Ectodermal cell (in vitro differentiated cells): ENCODE measurements at regions not wholly inside any gene's neighbourhood (a gene's known extent, or its start where the extent isn't known, plus 50 kb on each side); places are given as distances from the start of the nearest gene placed in this dataset.

ENCODE experiments used
- H3K27ac ChIP-seq: 2 replicates; pipeline ENCODE4 v1.7.0; 2013; ENCODE audit warnings: mild to moderate bottlenecking, low read depth, low read length; ENCODE audit not compliant: insufficient read depth, poor library complexity, severe bottlenecking
- H3K27me3 ChIP-seq: 2 replicates; pipeline ENCODE4 v1.7.0; 2013; ENCODE audit warnings: mild to moderate bottlenecking, low read length; ENCODE audit not compliant: insufficient read depth, control insufficient read depth, poor library complexity, severe bottlenecking
- H3K36me3 ChIP-seq: one replicate; pipeline ENCODE4 v1.7.0; 2013; ENCODE audit warnings: low read length; ENCODE audit not compliant: control insufficient read depth, insufficient read depth
- H3K4me1 ChIP-seq: one replicate; pipeline ENCODE4 v1.7.0; 2013; ENCODE audit warnings: low read length; ENCODE audit not compliant: control insufficient read depth, insufficient read depth
- H3K4me3 ChIP-seq: 2 replicates; pipeline ENCODE4 v1.7.0; 2013; ENCODE audit warnings: low read depth, low read length, control low read depth; ENCODE audit not compliant: insufficient read depth
- H3K9me3 ChIP-seq: 2 replicates; pipeline ENCODE4 v1.7.0; 2013; ENCODE audit warnings: mild to moderate bottlenecking, low read length, moderate library complexity; ENCODE audit not compliant: control insufficient read depth
- WGBS, 2 experiments: methylation state at CpG; one replicate each; pipeline ENCODE4 v1.1.7; 2013; ENCODE audit warnings: missing lambda C conversion rate in 2 of 2; 5-methylcytosine and 5-hydroxymethylcytosine counted together

DNA sequence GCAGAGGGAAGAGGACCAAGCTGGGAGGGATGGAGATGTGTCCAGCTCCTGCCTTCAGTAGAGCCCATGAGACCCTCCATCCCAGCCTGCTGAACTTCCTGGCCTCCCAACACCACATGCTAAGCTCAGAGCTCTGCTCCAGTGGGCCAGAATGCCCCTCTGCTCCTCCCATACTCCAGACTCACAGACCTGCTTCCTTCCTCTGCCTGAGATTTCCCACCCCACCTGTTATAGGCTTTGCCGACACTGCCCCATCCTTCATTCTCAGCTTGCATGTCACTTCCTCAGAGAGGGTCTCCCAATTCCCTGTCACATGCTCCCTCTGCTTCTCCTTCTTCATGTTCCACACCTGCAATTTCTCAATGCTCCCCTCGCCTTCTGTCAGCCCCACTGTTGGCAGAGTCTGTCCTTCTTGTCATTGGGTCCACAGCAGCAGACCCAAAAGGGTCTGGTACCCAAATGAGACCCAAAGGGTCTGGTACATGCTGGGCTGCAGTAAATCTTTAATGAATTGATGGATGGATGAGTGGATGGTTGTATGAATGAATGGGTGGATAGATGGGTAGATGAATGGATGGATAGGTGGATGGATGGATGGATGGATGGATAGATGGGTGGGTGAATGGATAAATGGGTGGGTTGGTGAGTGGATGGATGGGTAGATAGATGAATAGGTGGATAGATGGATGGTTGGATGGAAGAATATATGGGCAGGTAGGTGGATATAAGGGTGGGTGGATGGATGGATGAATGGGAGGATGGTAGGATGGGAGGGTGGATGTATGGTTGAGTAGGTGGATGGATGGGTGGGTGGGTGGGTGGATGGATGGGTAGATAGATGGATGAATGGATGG is 105.3 kb upstream of the FGF3 start:
- no peak overlapping the region for H3K27ac ChIP-seq
- no peak overlapping the region for H3K4me3 ChIP-seq
- H3K9me3 ChIP-seq, result no peaks in the 10 kb centered on the region
- peaks cover 6% of the 10 kb centered on the region for H3K27me3 ChIP-seq
- 87 to 93% methylated on average over 2 of the region's 2 CpGs for WGBS, 2 experiments
- no peaks in the 10 kb centered on the region for H3K4me1 ChIP-seq
- H3K36me3 ChIP-seq, result no peaks in the 10 kb centered on the region

DNA sequence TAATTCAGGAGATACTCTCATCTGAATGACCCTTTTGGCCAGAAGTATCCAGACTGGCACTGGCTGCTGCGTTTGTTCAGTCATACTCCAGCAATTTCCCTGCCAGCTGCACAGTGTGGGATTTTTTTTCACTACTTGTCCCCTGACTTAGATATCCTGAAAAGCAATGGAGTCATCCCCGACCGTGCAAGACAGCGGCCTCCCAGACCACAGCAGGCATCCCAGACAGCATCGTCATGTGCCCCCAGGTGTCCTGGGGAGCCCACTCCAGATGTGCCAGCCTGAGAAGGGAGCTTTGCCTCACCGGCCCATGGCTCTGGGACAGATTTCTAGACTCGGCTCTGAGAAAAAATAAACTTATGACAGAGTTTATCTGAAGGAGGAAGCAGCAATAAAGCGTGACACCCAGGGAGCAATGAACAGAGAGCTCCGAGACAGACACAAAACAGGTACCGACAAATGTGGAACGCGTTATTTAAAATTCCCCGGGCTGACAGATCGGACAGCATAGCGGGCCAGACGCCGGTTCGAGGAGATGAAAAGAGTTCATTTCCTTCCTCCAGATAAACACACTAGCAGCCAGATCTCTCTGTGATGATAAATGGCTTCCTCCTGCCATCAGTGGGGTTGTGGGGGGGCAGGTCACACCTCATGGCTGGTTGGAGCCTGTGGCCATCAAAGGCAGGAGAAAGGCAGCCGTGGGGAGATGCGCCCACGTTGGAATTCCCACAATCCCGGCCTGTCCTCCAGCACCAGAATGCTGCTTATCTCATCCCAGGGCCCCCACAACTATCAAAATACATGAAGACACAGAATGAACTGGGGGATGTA is 106.4 kb upstream of the FGF3 start:
- H3K4me3 ChIP-seq, result no peak overlapping the region
- peaks cover 6% of the 10 kb centered on the region for H3K27me3 ChIP-seq
- no peak overlapping the region for H3K27ac ChIP-seq
- 91% methylated on average over 22 of the region's 22 CpGs for WGBS, 2 experiments
- H3K36me3 ChIP-seq, result no peaks in the 10 kb centered on the region
- no peaks in the 10 kb centered on the region for H3K4me1 ChIP-seq
- H3K9me3 ChIP-seq, result no peaks in the 10 kb centered on the region

- Histone ChIP-seq H3K4me1 (no peaks in the 10 kb centered on the region), H3K36me3 (no peaks in the 10 kb centered on the region), H3K27ac (no peak overlapping the region), H3K4me3 (no peak overlapping the region), H3K27me3 (peaks cover 6% of the 10 kb centered on the region), H3K9me3 (no peaks in the 10 kb centered on the region)
- 89% methylated on average over 15 of the region's 15 CpGs for WGBS, 2 experiments
These were observed 107.3 kb upstream of the FGF3 start for GRCh38 chr11:69926376-69927050.

GRCh38 chr11:69928121-69928520 is 108.9 kb upstream of the FGF3 start:
- 61 to 65% methylated on average over 9 of the region's 9 CpGs for WGBS, 2 experiments
- H3K36me3 ChIP-seq, result no peaks in the 10 kb centered on the region
- H3K4me3 ChIP-seq, result no peak overlapping the region
- H3K27me3 ChIP-seq, result peaks cover 6% of the 10 kb centered on the region
- peaks cover 13% of the 10 kb centered on the region for H3K4me1 ChIP-seq
- H3K9me3 ChIP-seq, result no peaks in the 10 kb centered on the region
- no peak overlapping the region for H3K27ac ChIP-seq

- peaks cover 13% of the 10 kb centered on the region for H3K4me1 ChIP-seq
- H3K27ac ChIP-seq, result no peak overlapping the region
- H3K4me3 ChIP-seq, result no peak overlapping the region
- peaks cover 6% of the 10 kb centered on the region for H3K27me3 ChIP-seq
- 77 to 96% methylated on average over 3 of the region's 3 CpGs for WGBS, 2 experiments
- H3K36me3 ChIP-seq, result no peaks in the 10 kb centered on the region
- no peaks in the 10 kb centered on the region for H3K9me3 ChIP-seq
These were observed 109.8 kb upstream of the FGF3 start for GRCh38 chr11:69928975-69929374.

DNA sequence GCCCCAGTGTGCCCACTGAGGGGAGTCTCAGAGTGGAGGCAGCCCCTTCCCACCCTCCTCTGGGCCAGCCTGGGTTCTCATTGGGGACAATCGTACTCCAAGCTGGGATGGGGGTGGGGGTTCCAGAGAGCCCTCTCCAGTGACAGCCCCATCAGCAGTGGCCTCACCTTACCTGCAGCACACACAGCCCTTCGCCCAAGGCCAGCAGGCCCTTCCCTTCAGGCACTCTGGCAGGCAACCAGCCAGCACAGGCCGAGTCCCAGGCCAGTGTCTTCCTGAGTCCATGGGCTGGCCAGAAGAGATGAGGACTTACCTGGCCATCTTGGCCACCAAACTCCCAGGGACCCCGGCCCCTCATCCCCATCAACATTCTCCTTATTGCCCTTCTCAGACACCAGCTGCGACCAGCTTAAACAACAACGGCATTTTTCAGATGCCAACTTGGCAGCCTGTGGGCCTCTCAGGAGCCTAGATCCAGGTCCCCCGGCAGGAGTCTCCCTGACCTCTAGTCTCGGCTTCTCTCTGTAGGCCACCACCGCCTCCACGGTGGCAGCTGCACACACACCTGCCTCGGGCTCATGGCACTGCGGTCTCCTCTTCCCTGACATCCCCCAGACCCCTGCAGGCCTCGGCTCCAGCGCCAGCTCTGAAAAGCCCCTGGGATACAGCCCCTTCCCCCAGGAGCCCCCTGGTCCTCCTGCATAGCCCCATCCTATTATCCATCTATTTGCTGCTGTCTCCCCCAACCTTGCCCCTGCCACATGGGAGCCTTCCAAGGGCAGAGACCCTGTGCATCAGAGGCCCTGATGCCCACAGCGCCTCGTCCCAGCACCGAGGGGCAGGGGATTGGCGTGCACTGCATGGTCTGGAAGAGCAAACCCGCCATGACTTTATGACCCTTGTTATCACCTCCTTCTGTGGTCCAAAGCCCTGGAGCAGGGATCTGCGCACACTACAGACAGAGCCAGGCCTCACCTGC is 111.2 kb upstream of the FGF3 start:
- Histone ChIP-seq H3K4me3 (no peak overlapping the region), H3K36me3 (no peaks in the 10 kb centered on the region), H3K27ac (no peak overlapping the region), H3K27me3 (no peaks in the 10 kb centered on the region), H3K4me1 (peaks cover 13% of the 10 kb centered on the region), H3K9me3 (no peaks in the 10 kb centered on the region)
- 94% methylated on average over 20 of the region's 20 CpGs for WGBS, 2 experiments

GRCh38 chr11:69931060-69931910 is 112.1 kb upstream of the FGF3 start:
- H3K4me1 ChIP-seq, result peaks cover 13% of the 10 kb centered on the region
- 89 to 93% methylated on average over 10 of the region's 10 CpGs for WGBS, 2 experiments
- no peaks in the 10 kb centered on the region for H3K36me3 ChIP-seq
- H3K4me3 ChIP-seq, result no peak overlapping the region
- no peaks in the 10 kb centered on the region for H3K9me3 ChIP-seq
- H3K27ac ChIP-seq, result no peak overlapping the region
- H3K27me3 ChIP-seq, result no peaks in the 10 kb centered on the region

DNA sequence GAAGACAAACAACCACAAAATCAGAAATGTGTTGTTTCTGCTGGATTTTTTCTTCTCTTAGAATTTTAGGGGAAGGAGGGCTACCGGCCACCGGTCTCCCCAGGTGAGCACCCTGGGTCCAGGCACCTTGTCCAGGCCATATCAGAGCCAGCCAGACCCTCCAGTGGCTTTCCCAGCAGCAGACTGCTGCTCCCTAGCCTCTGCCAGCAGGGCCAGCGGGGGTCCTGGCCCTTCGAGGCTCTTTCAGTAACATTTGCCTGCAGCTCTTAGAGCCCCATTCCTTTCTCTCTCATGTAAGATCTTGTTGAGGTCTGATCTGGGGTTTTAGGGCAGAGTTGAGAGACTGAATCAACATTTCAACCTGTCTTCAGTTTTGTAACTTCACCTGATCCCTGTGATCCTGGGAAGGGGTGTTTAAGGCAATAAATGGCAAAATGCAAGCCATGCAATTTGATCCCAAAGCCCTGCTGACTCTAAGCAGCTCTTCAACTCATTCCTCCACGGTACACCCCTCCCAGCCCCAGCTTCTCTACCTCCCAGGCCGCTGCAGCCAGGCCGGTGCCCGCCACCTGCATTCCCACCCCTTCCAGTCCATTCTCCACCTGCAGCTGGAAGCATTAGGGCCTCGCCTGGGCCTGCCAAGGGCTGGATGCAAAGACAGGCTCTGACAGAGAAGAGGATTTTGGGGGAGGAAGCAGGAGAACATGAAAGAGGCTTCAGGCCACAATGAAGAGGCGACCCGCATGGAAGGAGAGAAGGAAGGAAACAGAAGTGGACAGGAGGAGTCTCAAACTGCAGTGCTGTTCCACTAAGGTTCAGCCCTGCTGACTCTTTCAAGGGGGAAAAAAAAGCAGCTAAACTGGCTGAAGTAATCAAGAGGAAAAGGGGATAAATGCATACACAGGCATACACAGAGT is 113.0 kb upstream of the FGF3 start:
- H3K27ac ChIP-seq, result no peak overlapping the region
- 48 to 52% methylated on average over 11 of the region's 11 CpGs for WGBS, 2 experiments
- no peaks in the 10 kb centered on the region for H3K9me3 ChIP-seq
- no peaks in the 10 kb centered on the region for H3K36me3 ChIP-seq
- no peak overlapping the region for H3K4me3 ChIP-seq
- peaks cover 13% of the 10 kb centered on the region for H3K4me1 ChIP-seq
- H3K27me3 ChIP-seq, result no peaks in the 10 kb centered on the region
